K562 (cell line): ENCODE measurements at regions not wholly inside any gene's neighbourhood (a gene's known extent, or its start where the extent isn't known, plus 50 kb on each side); places are given as distances from the start of the nearest gene placed in this dataset.

ENCODE experiments used
- BMI1 ChIP-seq: fragments of 150-350 bp; IDR thresholded peaks from 2 replicates; pipeline ENCODE4 v1.6.1; 2014; ENCODE audit warnings: low read length
- CHD2 ChIP-seq: IDR thresholded peaks from 2 replicates; pipeline ENCODE4 v1.6.1; 2011; ENCODE audit warnings: low read depth, low read length
- CSDE1 ChIP-seq, 2 experiments: fragments of 450-650 bp; IDR thresholded peaks; 2 replicates each; pipeline ENCODE4 v1.6.1; 2016; ENCODE audit warnings: mild to moderate bottlenecking in 1 of 2
- EP300 ChIP-seq: IDR thresholded peaks from 2 replicates; pipeline ENCODE4 v1.6.1; 2012; ENCODE audit warnings: low read length, improper control_type of control experiment
- ESRRA ChIP-seq: fragments of 450-650 bp; IDR thresholded peaks from 2 replicates; pipeline ENCODE4 v1.6.1; 2014; ENCODE audit warnings: low read depth, mild to moderate bottlenecking, moderate library complexity, borderline replicate concordance
- EWSR1 ChIP-seq: fragments of 450-650 bp; IDR thresholded peaks from 2 replicates; pipeline ENCODE4 v1.6.1; 2018; ENCODE audit warnings: borderline replicate concordance, mild to moderate bottlenecking, low read depth, moderate library complexity; ENCODE audit not compliant: partially characterized antibody
- KLF1 ChIP-seq: fragments of 450-650 bp; IDR thresholded peaks from 2 replicates; pipeline ENCODE4 v1.6.1; 2016; ENCODE audit warnings: missing genetic modification characterization, missing compliant biosample characterization
- RAD51 ChIP-seq: fragments of 450-650 bp; IDR thresholded peaks from 2 replicates; pipeline ENCODE4 v1.7.1; 2016; ENCODE audit warnings: low read depth, mild to moderate bottlenecking, borderline replicate concordance
- RBM39 ChIP-seq: fragments of 200-400 bp; formaldehyde crosslinking; optimal IDR thresholded peaks from 2 replicates; pipeline ENCODE3; 2018; ENCODE audit warnings: low read depth, low read length
- TAF1 ChIP-seq: IDR thresholded peaks from 2 replicates; pipeline ENCODE4 v1.6.1; 2011; ENCODE audit warnings: mild to moderate bottlenecking, low read length, moderate library complexity; ENCODE audit not compliant: insufficient read depth, control insufficient read depth, severe bottlenecking; ENCODE audit errors: extremely low read depth
- TAF15 ChIP-seq: fragments of 200-400 bp; formaldehyde crosslinking; IDR thresholded peaks from 2 replicates; pipeline ENCODE4 v1.6.1; 2017; ENCODE audit warnings: mild to moderate bottlenecking, low read depth, low read length, moderate library complexity
- TF ChIP-seq, protein P1 (sequence below), 2 experiments: fragments of 450-650 bp; formaldehyde crosslinking in 1 of 2; IDR thresholded peaks; 2 replicates each; pipeline versions ENCODE4 v1.4.0 to v1.6.1; 2014 to 2020; ENCODE audit warnings: mild to moderate bottlenecking in 2 of 2, borderline replicate concordance in 1 of 2, low read depth in 1 of 2

DNA sequence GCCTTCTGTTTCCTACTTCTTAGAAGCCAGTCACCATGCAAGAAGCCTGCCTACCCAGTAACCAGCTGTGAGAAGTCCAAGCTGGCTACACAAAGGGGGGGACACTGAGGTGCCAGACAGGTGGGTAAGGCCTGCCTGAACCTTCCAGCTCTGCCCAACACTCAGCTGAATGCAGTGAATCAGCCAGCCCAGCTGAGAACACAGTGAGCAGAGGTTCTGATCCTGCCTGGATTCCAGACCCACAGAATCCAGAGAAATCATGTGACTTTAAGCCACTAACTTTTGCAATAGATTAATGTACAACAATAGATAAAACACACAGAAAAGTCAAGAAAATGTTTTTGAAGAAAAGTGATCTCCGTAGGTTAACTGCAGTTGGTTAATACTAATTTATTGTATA lies 151.7 kb downstream of the EFNB2 start:
- TF ChIP-seq RAD51 (no peak), TAF1 (no peak), CHD2 (no peak), RBM39 (no peak), KLF1 (tag) (no peak), CSDE1 (IDR thresholded peaks at IDR 0.05) (no peak), ESRRA (no peak), EWSR1 (no peak), TAF15 (no peak), EP300 (no peak), BMI1 (no peak)
- TF ChIP-seq, protein P1, sequence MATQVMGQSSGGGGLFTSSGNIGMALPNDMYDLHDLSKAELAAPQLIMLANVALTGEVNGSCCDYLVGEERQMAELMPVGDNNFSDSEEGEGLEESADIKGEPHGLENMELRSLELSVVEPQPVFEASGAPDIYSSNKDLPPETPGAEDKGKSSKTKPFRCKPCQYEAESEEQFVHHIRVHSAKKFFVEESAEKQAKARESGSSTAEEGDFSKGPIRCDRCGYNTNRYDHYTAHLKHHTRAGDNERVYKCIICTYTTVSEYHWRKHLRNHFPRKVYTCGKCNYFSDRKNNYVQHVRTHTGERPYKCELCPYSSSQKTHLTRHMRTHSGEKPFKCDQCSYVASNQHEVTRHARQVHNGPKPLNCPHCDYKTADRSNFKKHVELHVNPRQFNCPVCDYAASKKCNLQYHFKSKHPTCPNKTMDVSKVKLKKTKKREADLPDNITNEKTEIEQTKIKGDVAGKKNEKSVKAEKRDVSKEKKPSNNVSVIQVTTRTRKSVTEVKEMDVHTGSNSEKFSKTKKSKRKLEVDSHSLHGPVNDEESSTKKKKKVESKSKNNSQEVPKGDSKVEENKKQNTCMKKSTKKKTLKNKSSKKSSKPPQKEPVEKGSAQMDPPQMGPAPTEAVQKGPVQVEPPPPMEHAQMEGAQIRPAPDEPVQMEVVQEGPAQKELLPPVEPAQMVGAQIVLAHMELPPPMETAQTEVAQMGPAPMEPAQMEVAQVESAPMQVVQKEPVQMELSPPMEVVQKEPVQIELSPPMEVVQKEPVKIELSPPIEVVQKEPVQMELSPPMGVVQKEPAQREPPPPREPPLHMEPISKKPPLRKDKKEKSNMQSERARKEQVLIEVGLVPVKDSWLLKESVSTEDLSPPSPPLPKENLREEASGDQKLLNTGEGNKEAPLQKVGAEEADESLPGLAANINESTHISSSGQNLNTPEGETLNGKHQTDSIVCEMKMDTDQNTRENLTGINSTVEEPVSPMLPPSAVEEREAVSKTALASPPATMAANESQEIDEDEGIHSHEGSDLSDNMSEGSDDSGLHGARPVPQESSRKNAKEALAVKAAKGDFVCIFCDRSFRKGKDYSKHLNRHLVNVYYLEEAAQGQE (IDR thresholded peaks at IDR 0.05; ENCODE audit: borderline replicate concordance) = no peak
- TF ChIP-seq, protein P1 (CRISPR knock-in tag; IDR thresholded peaks at IDR 0.05; ENCODE audit: low read depth) = no peak
